B cell (primary cell): ENCODE measurements at regions not wholly inside any gene's neighbourhood (a gene's known extent, or its start where the extent isn't known, plus 50 kb on each side); places are given as distances from the start of the nearest gene placed in this dataset.

Experiments
- ATAC-seq: fragments of 200-7000 bp; cut with Tn5 transposase; one replicate; pipeline ENCODE4 v1.10.0; 2021; ENCODE audit warnings: low read depth, mild to moderate bottlenecking, moderate number of reproducible peaks, moderate library complexity
- CTCF ChIA-PET: fragments of 350-600 bp; sonication (Branson Sonifier 250); formaldehyde crosslinking; loops from one replicate; lab custom pipeline; 2021; ENCODE audit warnings: antibody characterized with exemption, inconsistent platforms; lab: Charles Lee
- POLR2A ChIA-PET: fragments of 350-600 bp; sonication (Branson Sonifier 250); formaldehyde crosslinking; loops from one replicate; lab custom pipeline; 2021; ENCODE audit warnings: antibody characterized with exemption; lab: Charles Lee
- DNase-seq: peaks from one replicate; pipeline ENCODE4 v3.0.0; 2013
- H2AFZ ChIP-seq: 2 replicates; pipeline ENCODE4 v1.6.1; 2012; ENCODE audit warnings: mild to moderate bottlenecking, low read depth, low read length; ENCODE audit not compliant: insufficient read depth, poor library complexity, severe bottlenecking
- H3K27ac ChIP-seq, 2 donors: 1 replicate in 1 of 2; 2 replicates in 1 of 2; pipeline ENCODE4 v1.5.1; 2012 to 2013; ENCODE audit warnings: low read length in 2 of 2, mild to moderate bottlenecking in 2 of 2, moderate library complexity in 1 of 2
- H3K27me3 ChIP-seq, 4 experiments: fragments of 200-600 bp in 1 of 4; sonication (generic) in 1 of 4; replicated peaks in 1 of 4; 1 replicate in 2 of 4; 2 replicates in 2 of 4; pipeline versions ENCODE4 v1.6.1 to v1.7.0; 2013 to 2016; ENCODE audit warnings: low read length in 3 of 4, mild to moderate bottlenecking in 2 of 4, mixed read lengths in 1 of 4, moderate library complexity in 1 of 4; ENCODE audit not compliant: insufficient read depth in 4 of 4, control insufficient read depth in 3 of 4; ENCODE audit errors: control extremely low read depth in 1 of 4
- H3K36me3 ChIP-seq, 2 experiments: replicated peaks in 1 of 2; 1 replicate in 1 of 2; 2 replicates in 1 of 2; pipeline versions ENCODE4 v1.6.1 to v1.7.1; 2013; ENCODE audit warnings: low read length in 1 of 2; ENCODE audit not compliant: insufficient read depth in 2 of 2, control insufficient read depth in 1 of 2; ENCODE audit errors: control extremely low read depth in 1 of 2, extremely low read depth in 1 of 2
- H3K4me1 ChIP-seq, 2 donors: fragments of 200-600 bp in 1 of 2; sonication (generic) in 1 of 2; 1 replicate in 1 of 2; 2 replicates in 1 of 2; pipeline versions ENCODE4 v1.5.1 to v1.6.1; 2013 to 2017; ENCODE audit warnings: low read length in 2 of 2; ENCODE audit not compliant: control insufficient read depth in 2 of 2, insufficient read depth in 2 of 2
- H3K4me2 ChIP-seq: replicated peaks from 2 replicates; pipeline ENCODE3; 2012; ENCODE audit warnings: mild to moderate bottlenecking, low read depth, low read length; ENCODE audit not compliant: poor library complexity, severe bottlenecking
- H3K4me3 ChIP-seq, 5 experiments: fragments of 200-600 bp in 1 of 5; sonication (generic) in 1 of 5; 1 replicate in 3 of 5; 2 replicates in 2 of 5; pipeline versions ENCODE4 v1.5.1 to v1.7.0; 2011 to 2016; ENCODE audit warnings: low read length in 4 of 5, mild to moderate bottlenecking in 4 of 5, low read depth in 2 of 5, control low read depth in 1 of 5, moderate library complexity in 1 of 5; ENCODE audit not compliant: insufficient read depth in 1 of 5; ENCODE audit errors: control extremely low read depth in 1 of 5, extremely low read depth in 1 of 5
- H3K79me2 ChIP-seq: fragments of 200-600 bp; sonication (generic); one replicate; pipeline ENCODE4 v1.6.0; 2016; ENCODE audit warnings: low read length; ENCODE audit not compliant: control insufficient read depth, insufficient read depth
- H3K9ac ChIP-seq: fragments of 200-600 bp; sonication (generic); 2 replicates; pipeline ENCODE4 v1.6.1; 2017; ENCODE audit warnings: mild to moderate bottlenecking, low read length, moderate library complexity
- H3K9me3 ChIP-seq, 3 donors: one replicate each; pipeline versions ENCODE4 v1.6.1 to v1.7.1; 2013; ENCODE audit warnings: low read length in 2 of 3; ENCODE audit not compliant: control insufficient read depth in 2 of 3, insufficient read depth in 1 of 3; ENCODE audit errors: control extremely low read depth in 1 of 3
- H4K20me1 ChIP-seq: 2 replicates; pipeline ENCODE4 v1.6.0; 2012; ENCODE audit warnings: mild to moderate bottlenecking, low read length; ENCODE audit not compliant: insufficient read depth, control insufficient read depth, poor library complexity, severe bottlenecking
- H3K27ac Mint-ChIP-seq: one replicate; pipeline ENCODE4 v1.8.0; 2021; ENCODE audit warnings: mixed read lengths
- H3K27me3 Mint-ChIP-seq: one replicate; pipeline ENCODE4 v1.8.0; 2021; ENCODE audit warnings: mixed read lengths
- H3K4me1 Mint-ChIP-seq: one replicate; pipeline ENCODE4 v1.8.0; 2021; ENCODE audit warnings: mixed read lengths
- H3K4me3 Mint-ChIP-seq: one replicate; pipeline ENCODE4 v1.8.0; 2021; ENCODE audit warnings: mixed read lengths
- H3K9me3 Mint-ChIP-seq: one replicate; pipeline ENCODE4 v1.8.0; 2022; ENCODE audit warnings: mixed read lengths; ENCODE audit not compliant: insufficient read depth
- EZH2 ChIP-seq: IDR thresholded peaks from 2 replicates; pipeline ENCODE4 v1.6.1; 2012; ENCODE audit warnings: borderline replicate concordance, low read depth, mild to moderate bottlenecking, moderate library complexity, low read length; ENCODE audit not compliant: insufficient read depth, poor library complexity, severe bottlenecking
- WGBS: methylation state at CpG from one replicate; pipeline ENCODE4 v1.1.5; 2013; ENCODE audit warnings: missing lambda C conversion rate; ENCODE audit not compliant: insufficient coverage; 5-methylcytosine and 5-hydroxymethylcytosine counted together
- intact Hi-C: fragments of 100-400 bp; cut with micrococcal nuclease; formaldehyde crosslinking; loops from one replicate; pipeline ENCODE4 v1.10.0; 2022
- TF ChIP-seq, protein P1 (sequence below): fragments of 200-600 bp; IDR thresholded peaks from one replicate; pipeline ENCODE4 v1.8.0; 2022; ENCODE audit warnings: antibody characterized with exemption, mild to moderate bottlenecking

- no peaks in the 10 kb centered on the region for H3K9me3 ChIP-seq
- no peaks in the 10 kb centered on the region for H3K27me3 ChIP-seq
- WGBS = no CpG with 5 or more reads among the region's 2 CpGs
- H3K4me1 Mint-ChIP-seq = no peaks in the 10 kb centered on the region
- no peaks in the 10 kb centered on the region for H3K27me3 Mint-ChIP-seq
- H3K4me3 Mint-ChIP-seq = no peak overlapping the region
- H2AFZ ChIP-seq = no peak overlapping the region
- H3K27ac Mint-ChIP-seq = no peak overlapping the region
- no peak overlapping the region for H3K27ac ChIP-seq
- ATAC-seq (no peak), DNase-seq (no peak)
- CTCF ChIA-PET = no interaction called here
- POLR2A ChIA-PET = no interaction called here
- no peak overlapping the region for H3K4me3 ChIP-seq
- no peaks in the 10 kb centered on the region for H3K79me2 ChIP-seq
- H3K36me3 ChIP-seq = no peaks in the 10 kb centered on the region
- peaks cover 2% of the 10 kb centered on the region for H3K9me3 Mint-ChIP-seq
- intact Hi-C loops = no loop called here
- H3K4me1 ChIP-seq = no peaks in the 10 kb centered on the region
- no peak overlapping the region for H3K4me2 ChIP-seq
- H4K20me1 ChIP-seq = no peaks in the 10 kb centered on the region
- TF ChIP-seq EZH2 = no peak
- TF ChIP-seq, protein P1, sequence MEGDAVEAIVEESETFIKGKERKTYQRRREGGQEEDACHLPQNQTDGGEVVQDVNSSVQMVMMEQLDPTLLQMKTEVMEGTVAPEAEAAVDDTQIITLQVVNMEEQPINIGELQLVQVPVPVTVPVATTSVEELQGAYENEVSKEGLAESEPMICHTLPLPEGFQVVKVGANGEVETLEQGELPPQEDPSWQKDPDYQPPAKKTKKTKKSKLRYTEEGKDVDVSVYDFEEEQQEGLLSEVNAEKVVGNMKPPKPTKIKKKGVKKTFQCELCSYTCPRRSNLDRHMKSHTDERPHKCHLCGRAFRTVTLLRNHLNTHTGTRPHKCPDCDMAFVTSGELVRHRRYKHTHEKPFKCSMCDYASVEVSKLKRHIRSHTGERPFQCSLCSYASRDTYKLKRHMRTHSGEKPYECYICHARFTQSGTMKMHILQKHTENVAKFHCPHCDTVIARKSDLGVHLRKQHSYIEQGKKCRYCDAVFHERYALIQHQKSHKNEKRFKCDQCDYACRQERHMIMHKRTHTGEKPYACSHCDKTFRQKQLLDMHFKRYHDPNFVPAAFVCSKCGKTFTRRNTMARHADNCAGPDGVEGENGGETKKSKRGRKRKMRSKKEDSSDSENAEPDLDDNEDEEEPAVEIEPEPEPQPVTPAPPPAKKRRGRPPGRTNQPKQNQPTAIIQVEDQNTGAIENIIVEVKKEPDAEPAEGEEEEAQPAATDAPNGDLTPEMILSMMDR = no peak
- no peak overlapping the region for H3K9ac ChIP-seq
These were observed 222.4 kb upstream of the ESRRG start for GRCh38 chr1:216945538-216946080.

GRCh38 chr1:216944864-216945510 is 221.8 kb upstream of the ESRRG start:
- H3K9me3 Mint-ChIP-seq = peaks cover 2% of the 10 kb centered on the region
- WGBS = no CpG with 5 or more reads among the region's 4 CpGs
- Histone ChIP-seq H3K79me2 (no peaks in the 10 kb centered on the region), H3K27ac (no peak overlapping the region), H3K36me3 (no peaks in the 10 kb centered on the region), H3K9me3 (no peaks in the 10 kb centered on the region), H3K27me3 (no peaks in the 10 kb centered on the region), H3K4me1 (no peaks in the 10 kb centered on the region), H3K9ac (no peak overlapping the region), H3K4me2 (no peak overlapping the region), H2AFZ (no peak overlapping the region), H4K20me1 (no peaks in the 10 kb centered on the region), H3K4me3 (no peak overlapping the region)
- no peak overlapping the region for H3K4me3 Mint-ChIP-seq
- ATAC-seq (no peak), DNase-seq (no peak)
- no peaks in the 10 kb centered on the region for H3K27me3 Mint-ChIP-seq
- TF ChIP-seq, protein P1 = no peak
- no peak for TF ChIP-seq EZH2
- ChIA-PET CTCF (no interaction called here), POLR2A (no interaction called here)
- H3K4me1 Mint-ChIP-seq = no peaks in the 10 kb centered on the region
- H3K27ac Mint-ChIP-seq = no peak overlapping the region
- intact Hi-C loops = no loop called here
